Activated T-helper 2 cell treated with anti-CD3 and anti-CD28 coated beads, Interferon-gamma antibody, Interleukin-2, Interleukin-4, amounts not matched to agents 10 μg/mL and 5 μg/mL and 100 μg/mL, durations not matched to agents 14 hours and 24 hours and 36 hours (primary cell): ENCODE measurements at regions not wholly inside any gene's neighbourhood (a gene's known extent, or its start where the extent isn't known, plus 50 kb on each side); places are given as distances from the start of the nearest gene placed in this dataset.
"Not testable (repeated sequence)": the region's sequence is repeated elsewhere in the genome, so short reads cannot be mapped to it uniquely, and the experiment has no call there.

Experiments used
- DNase-seq: peaks from one replicate; pipeline ENCODE4 v3.0.0; 2021; ENCODE audit warnings: low spot score
- H3K27ac Mint-ChIP-seq: one replicate; pipeline ENCODE4 v1.8.0; 2021; ENCODE audit warnings: mixed read lengths
- H3K27me3 Mint-ChIP-seq: one replicate; pipeline ENCODE4 v1.8.0; 2021; ENCODE audit warnings: low read depth, mixed read lengths
- H3K36me3 Mint-ChIP-seq: one replicate; pipeline ENCODE4 v1.8.0; 2021; ENCODE audit warnings: low read depth, mixed read lengths
- H3K4me1 Mint-ChIP-seq: one replicate; pipeline ENCODE4 v1.8.0; 2021; ENCODE audit warnings: low read depth, mixed read lengths
- H3K4me3 Mint-ChIP-seq: one replicate; pipeline ENCODE4 v1.8.0; 2021; ENCODE audit warnings: low read depth, mild to moderate bottlenecking, moderate library complexity, mixed read lengths
- H3K9me3 Mint-ChIP-seq: one replicate; pipeline ENCODE4 v1.8.0; 2021; ENCODE audit warnings: mixed read lengths
- intact Hi-C: fragments of 100-400 bp; cut with micrococcal nuclease; formaldehyde crosslinking; loops from one replicate; pipeline ENCODE4 v1.15.1; 2023

GRCh38 chr12:65728848-65729793 lies 95.2 kb upstream of the HMGA2 start:
- Mint-ChIP-seq H3K9me3 (no peaks in the 10 kb centered on the region), H3K27ac (no peak overlapping the region), H3K4me1 (peaks cover 4% of the 10 kb centered on the region), H3K36me3 (no peaks in the 10 kb centered on the region), H3K4me3 (no peak overlapping the region), H3K27me3 (peaks cover 55% of the 10 kb centered on the region)
- DNase-seq = no peak
- intact Hi-C loops = loop anchor here (2.0 kb wide), 1 partner anchor 94 kb away; no protein-coding TSS in a partner anchor

- no peaks in the 10 kb centered on the region for H3K9me3 Mint-ChIP-seq
- no peaks in the 10 kb centered on the region for H3K36me3 Mint-ChIP-seq
- intact Hi-C loops = no loop called here
- no peak overlapping the region for H3K27ac Mint-ChIP-seq
- peaks cover 65% of the 10 kb centered on the region for H3K27me3 Mint-ChIP-seq
- H3K4me3 Mint-ChIP-seq = no peak overlapping the region
- no peak for DNase-seq
- peaks cover 4% of the 10 kb centered on the region for H3K4me1 Mint-ChIP-seq
These were observed 92.5 kb upstream of the HMGA2 start for GRCh38 chr12:65731771-65732170.

- H3K27me3 Mint-ChIP-seq = peaks cover 59% of the 10 kb centered on the region
These were observed 90.6 kb upstream of the HMGA2 start for GRCh38 chr12:65733643-65734042.

GRCh38 chr12:65734226-65734625 lies 90.1 kb upstream of the HMGA2 start:
- Mint-ChIP-seq H3K4me1 (no peaks in the 10 kb centered on the region), H3K9me3 (no peaks in the 10 kb centered on the region), H3K27ac (no peak overlapping the region), H3K4me3 (no peak overlapping the region), H3K27me3 (peaks cover 56% of the 10 kb centered on the region), H3K36me3 (no peaks in the 10 kb centered on the region)
- intact Hi-C loops = no loop called here
- DNase-seq = no peak

More at GRCh38 chr12:65733643-65734042, 90.6 kb upstream of the HMGA2 start:
- H3K4me1 Mint-ChIP-seq, H3K4me3 Mint-ChIP-seq, H3K9me3 Mint-ChIP-seq, intact Hi-C loops, DNase-seq, H3K36me3 Mint-ChIP-seq, H3K27ac Mint-ChIP-seq: not testable (repeated sequence)

- no peak for DNase-seq
- Mint-ChIP-seq H3K9me3 (no peaks in the 10 kb centered on the region), H3K4me1 (peaks cover 13% of the 10 kb centered on the region), H3K4me3 (no peak overlapping the region), H3K27me3 (peaks cover 39% of the 10 kb centered on the region), H3K36me3 (no peaks in the 10 kb centered on the region), H3K27ac (no peak overlapping the region)
- intact Hi-C loops = loop anchor here (2.0 to 5.0 kb wide), 3 partner anchors 17 to 83 kb away; partner anchors contain the start of gene HMGA2
These were observed 84.7 kb upstream of the HMGA2 start for GRCh38 chr12:65739606-65740005.

GRCh38 chr12:65740506-65740872 lies 83.8 kb upstream of the HMGA2 start:
- no peak for DNase-seq
- intact Hi-C loops = loop anchor here (2.0 to 5.0 kb wide), 3 partner anchors 16 to 83 kb away; partner anchors contain the start of gene HMGA2
- Mint-ChIP-seq H3K4me3 (peak overlapping the region; percentile 72), H3K9me3 (no peaks in the 10 kb centered on the region), H3K27ac (peak overlapping the region; percentile 1), H3K4me1 (peaks cover 13% of the 10 kb centered on the region), H3K36me3 (no peaks in the 10 kb centered on the region), H3K27me3 (peaks cover 40% of the 10 kb centered on the region)

GRCh38 chr12:65740873-65741600 lies 83.2 kb upstream of the HMGA2 start:
- Mint-ChIP-seq H3K27ac (peak overlapping the region; percentile 1), H3K4me1 (peaks cover 13% of the 10 kb centered on the region), H3K36me3 (no peaks in the 10 kb centered on the region), H3K4me3 (peak overlapping the region; percentile 72), H3K27me3 (peaks cover 36% of the 10 kb centered on the region), H3K9me3 (no peaks in the 10 kb centered on the region)
- intact Hi-C loops = loop anchor here (2.0 to 5.0 kb wide), 3 partner anchors 16 to 84 kb away; partner anchors contain the start of gene HMGA2
- DNase-seq = peak; percentile 70

GRCh38 chr12:65741656-65742017 lies 82.6 kb upstream of the HMGA2 start:
- H3K27me3 Mint-ChIP-seq = peaks cover 35% of the 10 kb centered on the region

GRCh38 chr12:65742018-65743010 lies 82.0 kb upstream of the HMGA2 start:
- H3K9me3 Mint-ChIP-seq = no peaks in the 10 kb centered on the region
- no peak for DNase-seq
- no peaks in the 10 kb centered on the region for H3K36me3 Mint-ChIP-seq
- no peak overlapping the region for H3K27ac Mint-ChIP-seq
- peak overlapping the region; percentile 78 for H3K4me3 Mint-ChIP-seq
- intact Hi-C loops = loop anchor here (5.0 kb wide), 2 partner anchors 80 to 85 kb away; partner anchors contain the start of gene HMGA2
- peaks cover 13% of the 10 kb centered on the region for H3K4me1 Mint-ChIP-seq
- peaks cover 35% of the 10 kb centered on the region for H3K27me3 Mint-ChIP-seq

More at GRCh38 chr12:65741656-65742017, 82.6 kb upstream of the HMGA2 start:
- Mint-ChIP-seq H3K27ac (no peak overlapping the region), H3K4me3 (peak overlapping the region; percentile 78), H3K9me3 (no peaks in the 10 kb centered on the region), H3K36me3 (no peaks in the 10 kb centered on the region), H3K4me1 (peaks cover 13% of the 10 kb centered on the region)
- intact Hi-C loops = loop anchor here (2.0 to 5.0 kb wide), 3 partner anchors 15 to 84 kb away; partner anchors contain the start of gene HMGA2
- DNase-seq = no peak

- H3K27me3 Mint-ChIP-seq = peaks cover 38% of the 10 kb centered on the region
- not testable (repeated sequence) for H3K36me3 Mint-ChIP-seq, H3K4me3 Mint-ChIP-seq, H3K9me3 Mint-ChIP-seq, H3K27ac Mint-ChIP-seq, DNase-seq
- intact Hi-C loops = loop anchor here (5.0 kb wide), 2 partner anchors 78 to 87 kb away; partner anchors contain the start of gene HMGA2
- H3K4me1 Mint-ChIP-seq = peaks cover 13% of the 10 kb centered on the region
These were observed 79.9 kb upstream of the HMGA2 start for GRCh38 chr12:65744236-65744840.

- H3K27ac Mint-ChIP-seq = no peak overlapping the region
These were observed 76.9 kb upstream of the HMGA2 start for GRCh38 chr12:65747338-65747737.

More at GRCh38 chr12:65747338-65747737, 76.9 kb upstream of the HMGA2 start:
- H3K4me3 Mint-ChIP-seq = no peak overlapping the region
- peaks cover 40% of the 10 kb centered on the region for H3K27me3 Mint-ChIP-seq
- DNase-seq = no peak
- H3K9me3 Mint-ChIP-seq = no peaks in the 10 kb centered on the region
- no peaks in the 10 kb centered on the region for H3K36me3 Mint-ChIP-seq
- intact Hi-C loops = no loop called here
- peaks cover 3% of the 10 kb centered on the region for H3K4me1 Mint-ChIP-seq
